ENCODE measurements at regions not wholly inside any gene's neighbourhood (a gene's known extent, or its start where the extent isn't known, plus 50 kb on each side); places are given as distances from the start of the nearest gene placed in this dataset.

- Histone ChIP-seq H3K27ac (ENCODE audit: low read depth, low read length) (no peak overlapping the region), H3K27me3 (ENCODE audit: control insufficient read depth, insufficient read depth, low read length) (no peaks in the 10 kb centered on the region), H3K36me3 (ENCODE audit: control insufficient read depth, insufficient read depth, low read length) (no peaks in the 10 kb centered on the region), H3K9ac (ENCODE audit: low read length) (no peak overlapping the region), H3K4me1 (ENCODE audit: control insufficient read depth, insufficient read depth, low read length) (peaks cover 2% of the 10 kb centered on the region), H3K4me3 (ENCODE audit: low read length) (no peak overlapping the region)
Observed at GRCh38 chr12:93219947-93220346, 157.8 kb upstream of the NUDT4 start.

- Histone ChIP-seq H3K9ac (ENCODE audit: low read length) (no peak overlapping the region), H3K27me3 (ENCODE audit: control insufficient read depth, insufficient read depth, low read length) (no peaks in the 10 kb centered on the region), H3K27ac (ENCODE audit: low read depth, low read length) (no peak overlapping the region), H3K4me3 (ENCODE audit: low read length) (no peak overlapping the region), H3K4me1 (ENCODE audit: control insufficient read depth, insufficient read depth, low read length) (peaks cover 2% of the 10 kb centered on the region), H3K36me3 (ENCODE audit: control insufficient read depth, insufficient read depth, low read length) (no peaks in the 10 kb centered on the region)
Observed at GRCh38 chr12:93221841-93222240, 155.9 kb upstream of the NUDT4 start.

GRCh38 chr12:93223440-93224426 lies 154.0 kb upstream of the NUDT4 start:
- Histone ChIP-seq H3K4me1 (ENCODE audit: control insufficient read depth, insufficient read depth, low read length) (peaks cover 2% of the 10 kb centered on the region), H3K27me3 (ENCODE audit: control insufficient read depth, insufficient read depth, low read length) (no peaks in the 10 kb centered on the region), H3K36me3 (ENCODE audit: control insufficient read depth, insufficient read depth, low read length) (no peaks in the 10 kb centered on the region), H3K27ac (ENCODE audit: low read depth, low read length) (no peak overlapping the region), H3K9ac (ENCODE audit: low read length) (no peak overlapping the region), H3K4me3 (ENCODE audit: low read length) (peak overlapping the region; percentile 11)

GRCh38 chr12:93225094-93225493 lies 152.6 kb upstream of the NUDT4 start:
- H3K27me3 ChIP-seq (ENCODE audit: control insufficient read depth, insufficient read depth, low read length) = no peaks in the 10 kb centered on the region

GRCh38 chr12:93226361-93226760 lies 151.4 kb upstream of the NUDT4 start:
- no peak overlapping the region for H3K9ac ChIP-seq (ENCODE audit: low read length)
- peaks cover 2% of the 10 kb centered on the region for H3K4me1 ChIP-seq (ENCODE audit: control insufficient read depth, insufficient read depth, low read length)
- no peaks in the 10 kb centered on the region for H3K27me3 ChIP-seq (ENCODE audit: control insufficient read depth, insufficient read depth, low read length)
- H3K27ac ChIP-seq (ENCODE audit: low read depth, low read length) = no peak overlapping the region
- H3K36me3 ChIP-seq (ENCODE audit: control insufficient read depth, insufficient read depth, low read length) = no peaks in the 10 kb centered on the region
- no peak overlapping the region for H3K4me3 ChIP-seq (ENCODE audit: low read length)

More at GRCh38 chr12:93225094-93225493, 152.6 kb upstream of the NUDT4 start:
- Histone ChIP-seq H3K36me3 (ENCODE audit: control insufficient read depth, insufficient read depth, low read length) (no peaks in the 10 kb centered on the region), H3K9ac (ENCODE audit: low read length) (no peak overlapping the region), H3K4me1 (ENCODE audit: control insufficient read depth, insufficient read depth, low read length) (peaks cover 2% of the 10 kb centered on the region), H3K27ac (ENCODE audit: low read depth, low read length) (no peak overlapping the region), H3K4me3 (ENCODE audit: low read length) (no peak overlapping the region)

GRCh38 chr12:93229494-93230325 lies 148.0 kb upstream of the NUDT4 start:
- Histone ChIP-seq H3K4me1 (ENCODE audit: control insufficient read depth, insufficient read depth, low read length) (no peaks in the 10 kb centered on the region), H3K36me3 (ENCODE audit: control insufficient read depth, insufficient read depth, low read length) (no peaks in the 10 kb centered on the region), H3K9ac (ENCODE audit: low read length) (no peak overlapping the region), H3K27ac (ENCODE audit: low read depth, low read length) (no peak overlapping the region), H3K4me3 (ENCODE audit: low read length) (no peak overlapping the region), H3K27me3 (ENCODE audit: control insufficient read depth, insufficient read depth, low read length) (no peaks in the 10 kb centered on the region)

GRCh38 chr12:93230326-93230720 lies 147.4 kb upstream of the NUDT4 start:
- Histone ChIP-seq H3K36me3 (ENCODE audit: control insufficient read depth, insufficient read depth, low read length) (no peaks in the 10 kb centered on the region), H3K9ac (ENCODE audit: low read length) (no peak overlapping the region), H3K4me1 (ENCODE audit: control insufficient read depth, insufficient read depth, low read length) (no peaks in the 10 kb centered on the region), H3K27me3 (ENCODE audit: control insufficient read depth, insufficient read depth, low read length) (no peaks in the 10 kb centered on the region), H3K27ac (ENCODE audit: low read depth, low read length) (no peak overlapping the region), H3K4me3 (ENCODE audit: low read length) (no peak overlapping the region)

GRCh38 chr12:93231938-93232337 lies 145.8 kb upstream of the NUDT4 start:
- Histone ChIP-seq H3K4me3 (ENCODE audit: low read length) (no peak overlapping the region), H3K4me1 (ENCODE audit: control insufficient read depth, insufficient read depth, low read length) (no peaks in the 10 kb centered on the region), H3K27me3 (ENCODE audit: control insufficient read depth, insufficient read depth, low read length) (no peaks in the 10 kb centered on the region), H3K36me3 (ENCODE audit: control insufficient read depth, insufficient read depth, low read length) (no peaks in the 10 kb centered on the region), H3K27ac (ENCODE audit: low read depth, low read length) (no peak overlapping the region), H3K9ac (ENCODE audit: low read length) (no peak overlapping the region)

GRCh38 chr12:93234641-93235040 lies 143.1 kb upstream of the NUDT4 start:
- H3K4me3 ChIP-seq (ENCODE audit: low read length) = no peak overlapping the region
- no peaks in the 10 kb centered on the region for H3K27me3 ChIP-seq (ENCODE audit: control insufficient read depth, insufficient read depth, low read length)
- no peaks in the 10 kb centered on the region for H3K36me3 ChIP-seq (ENCODE audit: control insufficient read depth, insufficient read depth, low read length)
- H3K4me1 ChIP-seq (ENCODE audit: control insufficient read depth, insufficient read depth, low read length) = no peaks in the 10 kb centered on the region
- no peak overlapping the region for H3K9ac ChIP-seq (ENCODE audit: low read length)
- H3K27ac ChIP-seq (ENCODE audit: low read depth, low read length) = no peak overlapping the region

GRCh38 chr12:93235881-93236280 lies 141.8 kb upstream of the NUDT4 start:
- no peaks in the 10 kb centered on the region for H3K4me1 ChIP-seq (ENCODE audit: control insufficient read depth, insufficient read depth, low read length)
- no peak overlapping the region for H3K9ac ChIP-seq (ENCODE audit: low read length)
- no peaks in the 10 kb centered on the region for H3K36me3 ChIP-seq (ENCODE audit: control insufficient read depth, insufficient read depth, low read length)
- no peaks in the 10 kb centered on the region for H3K27me3 ChIP-seq (ENCODE audit: control insufficient read depth, insufficient read depth, low read length)
- no peak overlapping the region for H3K27ac ChIP-seq (ENCODE audit: low read depth, low read length)
- no peak overlapping the region for H3K4me3 ChIP-seq (ENCODE audit: low read length)

- no peak overlapping the region for H3K27ac ChIP-seq (ENCODE audit: low read depth, low read length)
Observed at GRCh38 chr12:93237235-93237915, 140.3 kb upstream of the NUDT4 start.

More at GRCh38 chr12:93237235-93237915, 140.3 kb upstream of the NUDT4 start:
- no peaks in the 10 kb centered on the region for H3K27me3 ChIP-seq (ENCODE audit: control insufficient read depth, insufficient read depth, low read length)
- H3K36me3 ChIP-seq (ENCODE audit: control insufficient read depth, insufficient read depth, low read length) = no peaks in the 10 kb centered on the region
- H3K9ac ChIP-seq (ENCODE audit: low read length) = no peak overlapping the region
- H3K4me1 ChIP-seq (ENCODE audit: control insufficient read depth, insufficient read depth, low read length) = no peaks in the 10 kb centered on the region
- no peak overlapping the region for H3K4me3 ChIP-seq (ENCODE audit: low read length)

All from rectal smooth muscle tissue (tissue), 1 donor.